DND-41 (cell line): ENCODE measurements at regions not wholly inside any gene's neighbourhood (a gene's known extent, or its start where the extent isn't known, plus 50 kb on each side); places are given as distances from the start of the nearest gene placed in this dataset.

Experiments
- CTCF ChIP-seq: IDR thresholded peaks from 2 replicates; pipeline ENCODE4 v1.5.1; 2012; ENCODE audit warnings: borderline replicate concordance, low read length, moderate library complexity, mild to moderate bottlenecking; ENCODE audit not compliant: poor library complexity, severe bottlenecking; ENCODE audit errors: extremely low read depth
- EZH2 ChIP-seq: IDR thresholded peaks from 3 replicates; pipeline ENCODE4 v1.6.1; 2012; ENCODE audit warnings: borderline replicate concordance, low read depth, mild to moderate bottlenecking, moderate library complexity, low read length, inconsistent platforms; ENCODE audit not compliant: severe bottlenecking

GRCh38 chr3:159196359-159196758 lies 394.5 kb downstream of the MFSD1 start:
- no peak for TF ChIP-seq CTCF
- TF ChIP-seq EZH2, result no peak
